ENCODE measurements at regions not wholly inside any gene's neighbourhood (a gene's known extent, or its start where the extent isn't known, plus 50 kb on each side); places are given as distances from the start of the nearest gene placed in this dataset.
"Not testable (repeated sequence)": the region's sequence is repeated elsewhere in the genome, so short reads cannot be mapped to it uniquely, and the experiment has no call there.

DNA sequence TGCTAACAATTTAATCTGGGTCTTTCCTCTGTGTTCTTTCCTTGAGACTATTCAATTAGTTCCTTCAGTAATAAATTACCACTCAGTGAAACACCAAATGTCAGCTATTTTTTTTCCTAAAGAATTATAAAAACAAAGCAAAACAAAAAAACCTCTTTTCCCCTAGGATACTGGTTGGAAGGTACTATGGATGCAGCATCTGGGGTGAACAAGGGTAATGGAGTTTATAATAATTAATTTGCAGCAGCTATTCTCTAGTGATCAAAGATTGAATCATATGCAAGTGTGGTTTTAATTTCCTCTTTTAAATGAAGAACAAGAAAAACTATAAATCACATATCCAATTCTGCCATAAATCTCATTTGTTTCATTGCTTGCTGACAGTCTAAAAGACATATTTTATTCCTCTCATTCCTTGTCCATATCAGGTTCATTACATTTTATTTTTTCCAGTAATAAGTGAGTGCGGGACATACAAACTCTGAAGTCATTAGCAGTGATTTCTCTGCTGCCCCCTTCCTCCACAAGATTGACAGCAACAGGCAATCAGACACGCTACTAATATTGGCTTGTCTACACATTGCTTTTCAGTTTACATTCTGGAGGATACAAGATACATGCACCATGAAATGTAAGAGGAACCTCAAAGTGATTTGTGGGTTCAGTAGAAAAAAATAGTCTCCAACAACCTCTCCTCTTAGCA lies 1093.4 kb upstream of the SLIT2 start:
- Mint-ChIP-seq H3K9me3 (peaks cover 39% of the 10 kb centered on the region), H3K27ac (no peak overlapping the region), H3K36me3 (peaks cover 13% of the 10 kb centered on the region), H3K4me1 (peaks cover 6% of the 10 kb centered on the region), H3K4me3 (no peak overlapping the region), H3K27me3 (ENCODE audit: low read depth) (no peaks in the 10 kb centered on the region)
- no peak for DNase-seq (ENCODE audit: low spot score in 2 of 2, unreplicated experiment in 2 of 2)
- TF ChIP-seq, protein P1, sequence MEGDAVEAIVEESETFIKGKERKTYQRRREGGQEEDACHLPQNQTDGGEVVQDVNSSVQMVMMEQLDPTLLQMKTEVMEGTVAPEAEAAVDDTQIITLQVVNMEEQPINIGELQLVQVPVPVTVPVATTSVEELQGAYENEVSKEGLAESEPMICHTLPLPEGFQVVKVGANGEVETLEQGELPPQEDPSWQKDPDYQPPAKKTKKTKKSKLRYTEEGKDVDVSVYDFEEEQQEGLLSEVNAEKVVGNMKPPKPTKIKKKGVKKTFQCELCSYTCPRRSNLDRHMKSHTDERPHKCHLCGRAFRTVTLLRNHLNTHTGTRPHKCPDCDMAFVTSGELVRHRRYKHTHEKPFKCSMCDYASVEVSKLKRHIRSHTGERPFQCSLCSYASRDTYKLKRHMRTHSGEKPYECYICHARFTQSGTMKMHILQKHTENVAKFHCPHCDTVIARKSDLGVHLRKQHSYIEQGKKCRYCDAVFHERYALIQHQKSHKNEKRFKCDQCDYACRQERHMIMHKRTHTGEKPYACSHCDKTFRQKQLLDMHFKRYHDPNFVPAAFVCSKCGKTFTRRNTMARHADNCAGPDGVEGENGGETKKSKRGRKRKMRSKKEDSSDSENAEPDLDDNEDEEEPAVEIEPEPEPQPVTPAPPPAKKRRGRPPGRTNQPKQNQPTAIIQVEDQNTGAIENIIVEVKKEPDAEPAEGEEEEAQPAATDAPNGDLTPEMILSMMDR (IDR thresholded peaks at IDR 0.05; ENCODE audit: unreplicated experiment): no peak

DNA sequence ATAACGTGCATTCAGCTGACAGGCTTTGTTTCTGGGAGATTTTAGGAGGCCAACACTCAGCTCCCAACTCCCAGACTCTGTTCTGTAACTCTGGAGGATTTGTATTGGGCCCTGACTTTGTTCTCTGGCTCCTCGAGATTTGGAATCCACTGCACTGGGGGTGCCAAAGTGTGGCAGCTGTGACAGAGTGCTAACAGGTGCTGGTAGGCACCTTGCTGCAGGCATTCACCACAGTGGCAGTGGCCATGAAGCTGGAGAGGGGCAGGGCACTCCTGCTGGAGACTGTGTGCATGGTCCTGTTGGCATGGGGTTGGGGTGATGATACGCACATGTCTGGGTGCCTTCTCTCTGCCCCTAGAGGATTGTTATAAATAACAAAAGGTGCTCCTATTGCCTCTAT lies 1094.9 kb upstream of the SLIT2 start:
- DNase-seq (ENCODE audit: low spot score in 2 of 2, unreplicated experiment in 2 of 2): no peak
- Mint-ChIP-seq H3K27me3 (ENCODE audit: low read depth) (no peaks in the 10 kb centered on the region), H3K9me3 (peaks cover 44% of the 10 kb centered on the region), H3K4me1 (peaks cover 6% of the 10 kb centered on the region), H3K27ac (no peak overlapping the region), H3K36me3 (peaks cover 13% of the 10 kb centered on the region), H3K4me3 (no peak overlapping the region)
- TF ChIP-seq, protein P1 (IDR thresholded peaks at IDR 0.05; ENCODE audit: unreplicated experiment): no peak

DNA sequence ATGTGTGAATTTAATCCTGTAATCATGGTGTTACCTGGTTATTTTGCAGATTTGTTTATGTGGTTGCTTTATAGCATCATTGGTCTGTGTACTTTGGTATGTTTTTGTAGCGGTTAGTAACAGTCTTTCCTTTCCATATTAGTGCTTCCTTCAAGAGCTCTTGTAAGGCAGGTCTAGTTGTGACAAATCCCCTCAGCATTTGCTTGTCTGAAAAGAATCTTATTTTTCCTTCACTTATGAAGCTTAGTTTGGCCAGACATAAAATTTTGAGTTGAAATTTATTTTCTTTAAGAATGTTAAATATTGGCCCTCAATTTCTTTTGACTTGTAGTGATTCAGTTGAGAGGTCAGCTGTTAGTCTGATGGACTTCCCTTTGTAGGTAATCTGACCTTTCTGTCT lies 1096.1 kb upstream of the SLIT2 start:
- no peak overlapping the region for H3K4me3 Mint-ChIP-seq
- TF ChIP-seq, protein P1 (IDR thresholded peaks at IDR 0.05; ENCODE audit: unreplicated experiment): no peak
- no peak for DNase-seq (ENCODE audit: low spot score in 2 of 2, unreplicated experiment in 2 of 2)
- H3K4me1 Mint-ChIP-seq: peaks cover 8% of the 10 kb centered on the region
- H3K36me3 Mint-ChIP-seq: peaks cover 13% of the 10 kb centered on the region
- H3K27me3 Mint-ChIP-seq (ENCODE audit: low read depth): no peaks in the 10 kb centered on the region
- no peak overlapping the region for H3K27ac Mint-ChIP-seq
- peaks cover 42% of the 10 kb centered on the region for H3K9me3 Mint-ChIP-seq

DNA sequence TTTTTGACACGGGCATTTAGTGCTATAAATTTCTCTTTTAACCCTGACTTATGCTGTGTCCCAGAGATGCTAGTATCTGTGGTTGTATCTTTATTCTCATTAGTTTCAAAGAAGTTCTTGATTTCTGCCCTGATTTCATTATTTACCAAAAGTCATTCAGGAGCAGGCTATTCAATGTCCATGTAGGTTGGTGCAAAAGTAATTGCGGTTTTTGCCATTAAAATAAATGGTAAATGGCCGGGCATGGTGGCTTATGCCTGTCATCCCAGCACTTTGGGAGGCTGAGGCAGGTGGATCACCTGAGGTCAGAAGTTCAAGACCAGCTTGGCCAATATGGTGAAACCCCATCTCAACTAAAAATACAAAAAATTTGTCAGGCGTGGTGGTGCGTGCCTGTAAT lies 1097.4 kb upstream of the SLIT2 start:
- H3K4me1 Mint-ChIP-seq; H3K27ac Mint-ChIP-seq; H3K27me3 Mint-ChIP-seq (ENCODE audit: low read depth); DNase-seq (ENCODE audit: low spot score in 2 of 2, unreplicated experiment in 2 of 2); H3K4me3 Mint-ChIP-seq: not testable (repeated sequence)
- Mint-ChIP-seq H3K36me3 (peaks cover 13% of the 10 kb centered on the region), H3K9me3 (peaks cover 36% of the 10 kb centered on the region)

DNA sequence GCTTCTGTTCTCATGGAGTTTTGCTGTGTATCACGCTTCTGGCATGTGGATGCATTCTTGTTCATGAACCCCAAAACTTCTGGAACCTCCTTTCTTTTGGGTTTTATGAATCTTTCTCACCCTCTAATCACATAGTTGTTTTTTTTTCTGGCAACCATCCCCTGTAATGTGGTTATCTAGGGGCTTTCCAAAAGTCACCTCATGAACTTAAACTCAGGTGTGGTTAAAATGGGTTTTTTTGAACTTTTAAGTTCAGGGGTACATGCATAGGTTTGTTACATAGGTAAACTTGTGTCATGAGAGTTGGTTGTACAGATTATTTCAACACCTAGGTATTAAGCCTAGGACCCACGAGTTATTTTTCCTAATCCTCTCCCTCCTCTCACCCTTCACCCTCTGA lies 1099.4 kb upstream of the SLIT2 start:
- no peak for DNase-seq (ENCODE audit: low spot score in 2 of 2, unreplicated experiment in 2 of 2)
- Mint-ChIP-seq H3K4me1 (peaks cover 2% of the 10 kb centered on the region), H3K27me3 (ENCODE audit: low read depth) (no peaks in the 10 kb centered on the region), H3K4me3 (no peak overlapping the region), H3K27ac (no peak overlapping the region), H3K36me3 (peaks cover 11% of the 10 kb centered on the region), H3K9me3 (peaks cover 34% of the 10 kb centered on the region)
- TF ChIP-seq, protein P1 (IDR thresholded peaks at IDR 0.05; ENCODE audit: unreplicated experiment): no peak

DNA sequence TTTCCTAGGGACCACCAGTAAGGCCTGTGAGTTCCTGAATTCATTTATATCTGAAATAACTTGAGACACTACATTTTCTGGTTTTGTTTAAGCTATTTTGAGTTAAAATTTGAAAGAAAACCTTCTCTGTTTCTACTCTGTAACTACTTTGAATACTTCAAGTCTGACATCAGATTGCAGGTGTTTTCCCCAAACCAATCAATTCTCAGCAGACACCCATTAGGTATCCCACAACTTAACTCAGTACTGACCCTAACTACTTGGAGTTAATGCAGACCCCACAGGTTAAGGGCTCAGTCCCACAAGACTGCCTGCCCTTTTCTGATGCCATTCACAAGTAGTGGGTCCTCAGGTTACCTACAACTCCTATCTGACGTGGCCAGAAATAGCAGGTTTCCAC lies 1100.0 kb upstream of the SLIT2 start:
- H3K36me3 Mint-ChIP-seq: peaks cover 11% of the 10 kb centered on the region
- DNase-seq (ENCODE audit: low spot score in 2 of 2, unreplicated experiment in 2 of 2): no peak
- peaks cover 30% of the 10 kb centered on the region for H3K9me3 Mint-ChIP-seq
- TF ChIP-seq, protein P1 (IDR thresholded peaks at IDR 0.05; ENCODE audit: unreplicated experiment): no peak
- H3K27ac Mint-ChIP-seq: no peak overlapping the region
- H3K4me1 Mint-ChIP-seq: peaks cover 2% of the 10 kb centered on the region
- H3K4me3 Mint-ChIP-seq: no peak overlapping the region
- no peaks in the 10 kb centered on the region for H3K27me3 Mint-ChIP-seq (ENCODE audit: low read depth)
